ENCODE measurements at regions not wholly inside any gene's neighbourhood (a gene's known extent, or its start where the extent isn't known, plus 50 kb on each side); places are given as distances from the start of the nearest gene placed in this dataset.

GRCh38 chr3:181276358-181276896, 286.9 kb upstream of the DNAJC19 start:
- TF ChIP-seq, protein P1, sequence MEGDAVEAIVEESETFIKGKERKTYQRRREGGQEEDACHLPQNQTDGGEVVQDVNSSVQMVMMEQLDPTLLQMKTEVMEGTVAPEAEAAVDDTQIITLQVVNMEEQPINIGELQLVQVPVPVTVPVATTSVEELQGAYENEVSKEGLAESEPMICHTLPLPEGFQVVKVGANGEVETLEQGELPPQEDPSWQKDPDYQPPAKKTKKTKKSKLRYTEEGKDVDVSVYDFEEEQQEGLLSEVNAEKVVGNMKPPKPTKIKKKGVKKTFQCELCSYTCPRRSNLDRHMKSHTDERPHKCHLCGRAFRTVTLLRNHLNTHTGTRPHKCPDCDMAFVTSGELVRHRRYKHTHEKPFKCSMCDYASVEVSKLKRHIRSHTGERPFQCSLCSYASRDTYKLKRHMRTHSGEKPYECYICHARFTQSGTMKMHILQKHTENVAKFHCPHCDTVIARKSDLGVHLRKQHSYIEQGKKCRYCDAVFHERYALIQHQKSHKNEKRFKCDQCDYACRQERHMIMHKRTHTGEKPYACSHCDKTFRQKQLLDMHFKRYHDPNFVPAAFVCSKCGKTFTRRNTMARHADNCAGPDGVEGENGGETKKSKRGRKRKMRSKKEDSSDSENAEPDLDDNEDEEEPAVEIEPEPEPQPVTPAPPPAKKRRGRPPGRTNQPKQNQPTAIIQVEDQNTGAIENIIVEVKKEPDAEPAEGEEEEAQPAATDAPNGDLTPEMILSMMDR (IDR thresholded peaks at IDR 0.05): no peak
- no peak for TF ChIP-seq POLR2A (IDR thresholded peaks at IDR 0.05)

All from heart left ventricle (tissue), 13 donors.